BE2C (cell line): ENCODE measurements at regions not wholly inside any gene's neighbourhood (a gene's known extent, or its start where the extent isn't known, plus 50 kb on each side); places are given as distances from the start of the nearest gene placed in this dataset.

Source experiments
- DNase-seq: peaks from one replicate; pipeline ENCODE4 v3.0.0-alpha.2; 2020
- H3K27me3 ChIP-seq: fragments of 250-450 bp; sonication (Bioruptor Pico); 2 replicates; pipeline ENCODE4 v1.5.1; 2020; ENCODE audit warnings: mild to moderate bottlenecking
- H3K36me3 ChIP-seq: fragments of 250-450 bp; sonication (Bioruptor Pico); 2 replicates; pipeline ENCODE4 v1.5.1; 2020; ENCODE audit warnings: mild to moderate bottlenecking
- H3K4me1 ChIP-seq: fragments of 250-450 bp; sonication (Bioruptor Pico); 2 replicates; pipeline ENCODE4 v1.5.1; 2020
- H3K4me3 ChIP-seq: 2 replicates; pipeline ENCODE4 v1.5.1; 2011; ENCODE audit warnings: low read depth, low read length
- H3K9me3 ChIP-seq: fragments of 250-450 bp; sonication (Bioruptor Pico); 2 replicates; pipeline ENCODE4 v1.5.1; 2020
- CTCF ChIP-seq: IDR thresholded peaks from 2 replicates; pipeline ENCODE4 v1.5.1; 2012; ENCODE audit warnings: mild to moderate bottlenecking, low read depth, low read length

- Histone ChIP-seq H3K27me3 (no peaks in the 10 kb centered on the region), H3K9me3 (no peaks in the 10 kb centered on the region), H3K4me1 (no peaks in the 10 kb centered on the region), H3K4me3 (no peak overlapping the region), H3K36me3 (no peaks in the 10 kb centered on the region)
- no peak for DNase-seq
- TF ChIP-seq CTCF, result no peak
Observed at GRCh38 chr7:136309407-136309806, 332.2 kb upstream of the MTPN start.

GRCh38 chr7:136308230-136308629 is 331.1 kb upstream of the MTPN start:
- Histone ChIP-seq H3K9me3 (no peaks in the 10 kb centered on the region), H3K27me3 (no peaks in the 10 kb centered on the region), H3K4me1 (no peaks in the 10 kb centered on the region), H3K4me3 (no peak overlapping the region), H3K36me3 (no peaks in the 10 kb centered on the region)
- no peak for TF ChIP-seq CTCF
- DNase-seq, result no peak

GRCh38 chr7:136303162-136303561 is 326.0 kb upstream of the MTPN start:
- H3K9me3 ChIP-seq, result no peaks in the 10 kb centered on the region
- DNase-seq, result no peak

GRCh38 chr7:136302049-136302448 is 324.9 kb upstream of the MTPN start:
- no peak for TF ChIP-seq CTCF

More at GRCh38 chr7:136303162-136303561, 326.0 kb upstream of the MTPN start:
- Histone ChIP-seq H3K4me3 (no peak overlapping the region), H3K27me3 (no peaks in the 10 kb centered on the region), H3K4me1 (no peaks in the 10 kb centered on the region), H3K36me3 (no peaks in the 10 kb centered on the region)
- no peak for TF ChIP-seq CTCF

GRCh38 chr7:136294977-136295376 is 317.8 kb upstream of the MTPN start:
- peak; percentile 27 for TF ChIP-seq CTCF
- Histone ChIP-seq H3K4me1 (no peaks in the 10 kb centered on the region), H3K4me3 (no peak overlapping the region), H3K9me3 (no peaks in the 10 kb centered on the region), H3K27me3 (no peaks in the 10 kb centered on the region), H3K36me3 (no peaks in the 10 kb centered on the region)
- DNase-seq, result no peak

More at GRCh38 chr7:136302049-136302448, 324.9 kb upstream of the MTPN start:
- no peaks in the 10 kb centered on the region for H3K36me3 ChIP-seq
- H3K4me3 ChIP-seq, result no peak overlapping the region
- H3K27me3 ChIP-seq, result no peaks in the 10 kb centered on the region
- no peak for DNase-seq
- H3K9me3 ChIP-seq, result no peaks in the 10 kb centered on the region
- H3K4me1 ChIP-seq, result no peaks in the 10 kb centered on the region

GRCh38 chr7:136293841-136294391 is 316.8 kb upstream of the MTPN start:
- no peaks in the 10 kb centered on the region for H3K36me3 ChIP-seq
- H3K27me3 ChIP-seq, result no peaks in the 10 kb centered on the region
- DNase-seq, result no peak
- H3K4me1 ChIP-seq, result no peaks in the 10 kb centered on the region
- no peak for TF ChIP-seq CTCF
- no peaks in the 10 kb centered on the region for H3K9me3 ChIP-seq
- no peak overlapping the region for H3K4me3 ChIP-seq
